T-helper 1 cell (primary cell): ENCODE measurements at regions not wholly inside any gene's neighbourhood (a gene's known extent, or its start where the extent isn't known, plus 50 kb on each side); places are given as distances from the start of the nearest gene placed in this dataset.
"Not testable (repeated sequence)": the region's sequence is repeated elsewhere in the genome, so short reads cannot be mapped to it uniquely, and the experiment has no call there.

Experiments
- DNase-seq, 5 donors: peaks; one replicate each; pipeline ENCODE4 v3.0.0-alpha.2; 2012 to 2020

- DNase-seq, result no peak
Observed at GRCh38 chr5:74530326-74531050, 110.0 kb downstream of the ENC1 start.

GRCh38 chr5:74529101-74529500, 111.4 kb downstream of the ENC1 start:
- no peak for DNase-seq

- no peak for DNase-seq
Observed at GRCh38 chr5:74526111-74526510, 114.4 kb downstream of the ENC1 start.

GRCh38 chr5:74524767-74525166, 115.8 kb downstream of the ENC1 start:
- DNase-seq, result not testable (repeated sequence)

- not testable (repeated sequence) for DNase-seq
Observed at GRCh38 chr5:74523698-74524097, 116.8 kb downstream of the ENC1 start.

- DNase-seq, result not testable (repeated sequence)
Observed at GRCh38 chr5:74522838-74523237, 117.7 kb downstream of the ENC1 start.

- no peak for DNase-seq
Observed at GRCh38 chr5:74521401-74521800, 119.1 kb downstream of the ENC1 start.

GRCh38 chr5:74519679-74520078, 120.8 kb downstream of the ENC1 start:
- no peak for DNase-seq

GRCh38 chr5:74519161-74519571, 121.4 kb downstream of the ENC1 start:
- DNase-seq, result no peak

GRCh38 chr5:74517700-74518099, 122.8 kb downstream of the ENC1 start:
- DNase-seq, result no peak

GRCh38 chr5:74516211-74516636, 124.3 kb downstream of the ENC1 start:
- DNase-seq, result no peak

GRCh38 chr5:74514888-74515551, 125.5 kb downstream of the ENC1 start:
- no peak for DNase-seq

- DNase-seq, result not testable (repeated sequence)
Observed at GRCh38 chr5:74511770-74512169, 128.8 kb downstream of the ENC1 start.

- DNase-seq, result no peak
Observed at GRCh38 chr5:74510476-74511075, 130.0 kb downstream of the ENC1 start.

GRCh38 chr5:74507370-74508005, 133.0 kb downstream of the ENC1 start:
- no peak for DNase-seq

GRCh38 chr5:74506119-74506518, 134.4 kb downstream of the ENC1 start:
- DNase-seq, result no peak

- no peak for DNase-seq
Observed at GRCh38 chr5:74504463-74504862, 136.1 kb downstream of the ENC1 start.

GRCh38 chr5:74502479-74502950, 138.0 kb downstream of the ENC1 start:
- no peak for DNase-seq

- no peak for DNase-seq
Observed at GRCh38 chr5:74501674-74502478, 138.7 kb downstream of the ENC1 start.

GRCh38 chr5:74500110-74500917, 140.2 kb downstream of the ENC1 start:
- DNase-seq, result no peak

- DNase-seq, result no peak
Observed at GRCh38 chr5:74499256-74500050, 141.1 kb downstream of the ENC1 start.
